Loucy (cell line): ENCODE measurements at regions not wholly inside any gene's neighbourhood (a gene's known extent, or its start where the extent isn't known, plus 50 kb on each side); places are given as distances from the start of the nearest gene placed in this dataset.

Experiments
- H2AFZ ChIP-seq: fragments of 200-600 bp; sonication (generic); 2 replicates; pipeline ENCODE4 v1.6.0; 2016; ENCODE audit warnings: antibody characterized with exemption, mild to moderate bottlenecking, low read length, moderate library complexity
- H3F3A ChIP-seq: fragments of 200-600 bp; 2 replicates; pipeline ENCODE4 v1.6.0; 2016; ENCODE audit warnings: antibody characterized with exemption, low read depth, mild to moderate bottlenecking
- H3K27me3 ChIP-seq: fragments of 200-600 bp; sonication (generic); 2 replicates; pipeline ENCODE4 v1.6.1; 2014; ENCODE audit warnings: low read length, mild to moderate bottlenecking; ENCODE audit not compliant: insufficient read depth, poor library complexity, severe bottlenecking
- H3K36me3 ChIP-seq: fragments of 200-600 bp; sonication (generic); 2 replicates; pipeline ENCODE4 v1.6.1; 2016; ENCODE audit warnings: low read length; ENCODE audit not compliant: insufficient read depth
- H3K4me1 ChIP-seq: fragments of 200-600 bp; sonication (generic); 2 replicates; pipeline ENCODE4 v1.5.1; 2014; ENCODE audit warnings: low read length, mild to moderate bottlenecking; ENCODE audit not compliant: insufficient read depth, poor library complexity, severe bottlenecking
- H3K4me2 ChIP-seq: fragments of 200-600 bp; sonication (generic); 2 replicates; pipeline ENCODE4 v1.6.0; 2014; ENCODE audit warnings: antibody characterized with exemption, low read length, low read depth, mild to moderate bottlenecking; ENCODE audit not compliant: poor library complexity, severe bottlenecking
- H3K4me3 ChIP-seq: fragments of 200-600 bp; sonication (generic); 2 replicates; pipeline ENCODE4 v1.5.1; 2014; ENCODE audit warnings: low read length, mild to moderate bottlenecking, mixed read lengths; ENCODE audit not compliant: poor library complexity, severe bottlenecking
- H3K79me2 ChIP-seq: fragments of 200-600 bp; sonication (generic); 2 replicates; pipeline ENCODE4 v1.6.1; 2014; ENCODE audit warnings: low read length; ENCODE audit not compliant: insufficient read depth
- H3K9ac ChIP-seq: fragments of 200-600 bp; sonication (generic); 2 replicates; pipeline ENCODE4 v1.6.0; 2014; ENCODE audit warnings: mild to moderate bottlenecking, low read depth, low read length, moderate library complexity; ENCODE audit not compliant: poor library complexity, severe bottlenecking
- H3K9me2 ChIP-seq: fragments of 200-600 bp; sonication (generic); replicated peaks from 2 replicates; pipeline ENCODE4 v1.6.1; 2016; ENCODE audit warnings: low read depth, low read length, mixed read lengths
- H3K9me3 ChIP-seq: fragments of 200-600 bp; sonication (generic); 2 replicates; pipeline ENCODE4 v1.6.1; 2014; ENCODE audit warnings: mild to moderate bottlenecking, antibody characterized with exemption, low read length, low read depth; ENCODE audit not compliant: insufficient read depth
- H4K20me1 ChIP-seq: fragments of 200-600 bp; sonication (generic); 2 replicates; pipeline ENCODE4 v1.6.0; 2014; ENCODE audit warnings: antibody characterized with exemption, low read length, mild to moderate bottlenecking; ENCODE audit not compliant: insufficient read depth, poor library complexity, severe bottlenecking
- CTCF ChIP-seq: fragments of 200-600 bp; sonication (generic); conservative IDR thresholded peaks from 2 replicates; pipeline ENCODE4 v1.5.1; 2014; ENCODE audit warnings: mild to moderate bottlenecking, antibody characterized with exemption, low read length
- EZH2phosphoT487 ChIP-seq: fragments of 200-600 bp; IDR thresholded peaks from 2 replicates; pipeline ENCODE4 v1.6.1; 2018; ENCODE audit warnings: antibody characterized with exemption, mild to moderate bottlenecking, moderate library complexity, borderline replicate concordance

GRCh38 chr6:34606477-34607265 lies 50.5 kb upstream of the SPDEF start:
- Histone ChIP-seq H3K4me3 (no peak overlapping the region), H3K4me1 (no peaks in the 10 kb centered on the region), H3F3A (no peaks in the 10 kb centered on the region), H3K9ac (no peak overlapping the region), H3K4me2 (no peak overlapping the region), H3K79me2 (peaks cover 26% of the 10 kb centered on the region; the same call in 1 of the 2 replicates), H3K27me3 (no peaks in the 10 kb centered on the region), H3K9me3 (no peaks in the 10 kb centered on the region), H3K9me2 (no peaks in the 10 kb centered on the region), H2AFZ (no peak overlapping the region), H3K36me3 (peaks cover 40% of the 10 kb centered on the region; the same call in 1 of the 2 replicates), H4K20me1 (peaks cover 8% of the 10 kb centered on the region)
- TF ChIP-seq CTCF (no peak), EZH2phosphoT487 (no peak)
